ENCODE measurements at regions not wholly inside any gene's neighbourhood (a gene's known extent, or its start where the extent isn't known, plus 50 kb on each side); places are given as distances from the start of the nearest gene placed in this dataset.
"Not testable (repeated sequence)": the region's sequence is repeated elsewhere in the genome, so short reads cannot be mapped to it uniquely, and the experiment has no call there.

DNA sequence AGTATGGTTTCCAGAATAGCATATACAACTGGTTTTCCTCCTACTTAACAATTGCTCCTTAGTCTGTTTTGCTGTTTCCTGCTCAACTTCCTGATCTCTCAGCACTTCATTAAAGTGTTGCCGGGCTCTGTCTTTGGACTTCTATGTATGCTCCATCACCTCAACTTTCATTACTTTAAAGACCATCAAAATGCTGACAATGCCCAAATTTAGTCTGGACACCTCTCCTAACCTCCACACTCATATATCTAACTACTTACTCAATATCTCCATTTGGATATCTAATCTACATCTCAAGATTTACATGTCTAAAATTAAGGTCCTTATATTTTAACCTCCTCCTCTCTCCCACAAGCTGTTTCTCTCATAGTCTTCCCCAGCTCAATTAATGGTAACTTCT, 54.4 kb upstream of the LGR5 start:
- TF ChIP-seq, protein P1, sequence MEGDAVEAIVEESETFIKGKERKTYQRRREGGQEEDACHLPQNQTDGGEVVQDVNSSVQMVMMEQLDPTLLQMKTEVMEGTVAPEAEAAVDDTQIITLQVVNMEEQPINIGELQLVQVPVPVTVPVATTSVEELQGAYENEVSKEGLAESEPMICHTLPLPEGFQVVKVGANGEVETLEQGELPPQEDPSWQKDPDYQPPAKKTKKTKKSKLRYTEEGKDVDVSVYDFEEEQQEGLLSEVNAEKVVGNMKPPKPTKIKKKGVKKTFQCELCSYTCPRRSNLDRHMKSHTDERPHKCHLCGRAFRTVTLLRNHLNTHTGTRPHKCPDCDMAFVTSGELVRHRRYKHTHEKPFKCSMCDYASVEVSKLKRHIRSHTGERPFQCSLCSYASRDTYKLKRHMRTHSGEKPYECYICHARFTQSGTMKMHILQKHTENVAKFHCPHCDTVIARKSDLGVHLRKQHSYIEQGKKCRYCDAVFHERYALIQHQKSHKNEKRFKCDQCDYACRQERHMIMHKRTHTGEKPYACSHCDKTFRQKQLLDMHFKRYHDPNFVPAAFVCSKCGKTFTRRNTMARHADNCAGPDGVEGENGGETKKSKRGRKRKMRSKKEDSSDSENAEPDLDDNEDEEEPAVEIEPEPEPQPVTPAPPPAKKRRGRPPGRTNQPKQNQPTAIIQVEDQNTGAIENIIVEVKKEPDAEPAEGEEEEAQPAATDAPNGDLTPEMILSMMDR (IDR thresholded peaks at IDR 0.05; ENCODE audit: insufficient read depth, low read length, missing control alignments): no peak
- no peak for DNase-seq (ENCODE audit: low read depth, low spot score)
- CTCF ChIA-PET: no interaction called here
- H3K4me3 ChIP-seq (ENCODE audit: low read depth, low read length): no peak overlapping the region
- POLR2A ChIA-PET: no interaction called here

DNA sequence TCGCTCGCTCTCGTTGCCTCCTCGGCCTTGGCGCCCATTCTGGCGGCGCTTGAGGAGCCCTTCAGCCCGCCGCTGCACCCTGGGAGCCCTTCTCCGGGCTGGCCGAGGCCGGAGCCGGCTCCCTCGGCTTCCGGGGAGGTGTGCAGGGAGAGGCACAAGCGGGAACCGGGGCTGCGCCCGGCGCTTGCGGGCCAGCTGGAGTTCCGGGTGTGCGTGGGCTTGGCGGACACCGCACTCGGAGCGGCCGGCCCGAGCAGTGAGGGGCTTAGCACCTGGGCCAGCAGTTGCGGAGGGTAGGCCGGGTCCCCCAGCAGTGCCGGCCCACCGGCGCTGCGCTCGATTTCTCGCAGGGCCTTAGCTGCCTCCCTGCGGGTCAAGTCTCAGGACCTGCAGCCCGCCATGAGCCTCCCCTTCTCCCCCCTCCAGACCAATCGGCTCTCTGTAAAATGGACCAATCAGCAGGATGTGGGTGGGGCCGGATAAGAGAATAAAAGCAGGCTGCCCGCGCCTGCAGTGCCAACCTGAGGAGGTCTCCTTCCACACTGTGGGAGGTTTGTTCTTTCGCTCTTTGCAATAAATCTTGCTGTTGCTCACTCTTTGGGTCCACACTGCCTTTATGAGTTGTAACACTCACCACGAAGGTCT, 62.8 kb upstream of the LGR5 start:
- POLR2A ChIA-PET; H3K4me3 ChIP-seq (ENCODE audit: low read depth, low read length); CTCF ChIA-PET; DNase-seq (ENCODE audit: low read depth, low spot score): not testable (repeated sequence)

DNA sequence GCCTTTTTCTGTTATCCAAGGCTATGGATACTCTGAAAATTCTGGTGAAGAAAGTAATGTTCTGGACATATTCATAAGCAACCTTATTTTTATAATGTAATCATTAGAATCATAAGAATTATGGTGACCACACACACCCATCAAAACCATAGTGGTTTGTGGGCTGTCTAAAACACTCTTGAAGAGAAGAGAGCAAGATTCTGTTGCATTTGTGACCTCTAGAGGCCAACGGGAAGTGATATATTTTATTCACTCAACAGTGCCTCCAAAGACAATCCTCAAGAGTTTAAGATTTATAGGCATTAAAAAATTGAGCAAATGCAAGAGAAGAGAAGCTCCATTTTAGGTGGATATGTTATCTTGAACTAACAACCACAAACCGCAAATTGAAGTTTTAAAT, 68.5 kb upstream of the LGR5 start:
- POLR2A ChIA-PET: no interaction called here
- TF ChIP-seq, protein P1 (IDR thresholded peaks at IDR 0.05; ENCODE audit: insufficient read depth, low read length, missing control alignments): no peak
- CTCF ChIA-PET: no interaction called here
- H3K4me3 ChIP-seq (ENCODE audit: low read depth, low read length): no peak overlapping the region
- no peak for DNase-seq (ENCODE audit: low read depth, low spot score)

DNA sequence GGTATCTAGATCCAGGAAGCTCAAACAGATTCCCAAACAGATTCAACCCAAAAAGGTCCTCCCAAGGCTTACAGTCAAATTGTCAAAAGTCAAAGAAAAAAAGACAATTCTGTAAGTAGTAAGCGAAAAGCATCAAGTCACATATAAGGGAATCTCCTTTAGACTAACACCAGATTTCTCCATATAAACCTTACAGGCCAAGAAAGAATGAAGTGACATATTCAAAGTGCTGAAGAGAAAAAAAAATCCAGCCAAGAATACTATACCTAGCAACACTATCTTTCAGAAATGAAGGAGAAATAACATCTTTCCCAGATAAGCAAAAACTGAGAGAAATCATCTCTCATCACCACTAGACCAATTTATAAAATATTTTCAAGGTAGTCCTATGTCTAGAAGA, 79.6 kb upstream of the LGR5 start:
- H3K4me3 ChIP-seq (ENCODE audit: low read depth, low read length): no peak overlapping the region
- CTCF ChIA-PET: no interaction called here
- POLR2A ChIA-PET: no interaction called here
- TF ChIP-seq, protein P1 (IDR thresholded peaks at IDR 0.05; ENCODE audit: insufficient read depth, low read length, missing control alignments): no peak
- DNase-seq (ENCODE audit: low read depth, low spot score): no peak

DNA sequence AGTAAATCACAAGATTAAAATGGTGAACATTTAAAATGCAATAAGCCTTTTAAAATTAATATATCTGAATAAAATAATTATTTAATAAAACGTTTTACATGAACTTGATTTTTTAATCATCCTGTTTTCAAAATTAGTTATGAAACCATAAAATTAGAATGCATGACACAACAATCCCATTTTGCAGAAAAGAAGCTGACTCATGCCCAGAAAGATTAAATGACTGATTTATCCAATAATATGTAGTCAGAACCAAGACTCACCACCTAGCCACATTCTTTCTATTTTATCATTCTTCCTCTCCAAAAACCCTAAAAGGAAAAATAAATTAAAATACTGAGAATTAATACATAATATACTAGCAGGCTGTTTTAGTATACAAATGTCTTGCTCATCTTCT, 83.0 kb upstream of the LGR5 start:
- CTCF ChIA-PET: no interaction called here
- POLR2A ChIA-PET: no interaction called here
- TF ChIP-seq, protein P1 (IDR thresholded peaks at IDR 0.05; ENCODE audit: insufficient read depth, low read length, missing control alignments): no peak
- DNase-seq (ENCODE audit: low read depth, low spot score): no peak
- no peak overlapping the region for H3K4me3 ChIP-seq (ENCODE audit: low read depth, low read length)

DNA sequence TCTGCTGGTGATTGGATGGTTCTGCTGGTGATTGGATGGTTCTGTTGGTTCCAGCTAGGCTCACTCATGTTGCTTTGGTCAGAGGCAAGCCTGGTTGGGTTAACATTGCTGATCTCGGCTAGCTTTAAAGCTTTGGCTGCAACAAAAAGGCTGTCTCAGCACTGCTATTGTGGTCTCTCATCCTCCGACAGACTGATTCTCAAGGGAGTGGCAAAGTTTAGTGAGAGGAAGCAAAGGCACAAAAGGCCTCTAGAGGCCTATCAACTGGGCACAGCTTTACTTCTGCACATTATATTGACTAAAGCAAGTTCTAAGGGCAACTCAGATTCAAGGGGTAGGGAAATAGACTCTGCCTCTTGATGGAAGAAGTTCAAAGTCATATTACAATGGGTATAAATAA, 84.7 kb upstream of the LGR5 start:
- H3K4me3 ChIP-seq (ENCODE audit: low read depth, low read length): no peak overlapping the region
- ChIA-PET CTCF (interaction anchor here (0.6 kb wide), 1 partner anchor 624 kb away, joined by 3 read pairs; no protein-coding TSS in a partner anchor), POLR2A (no interaction called here)
- TF ChIP-seq, protein P1 (IDR thresholded peaks at IDR 0.05; ENCODE audit: insufficient read depth, low read length, missing control alignments): no peak
- DNase-seq (ENCODE audit: low read depth, low spot score): no peak

DNA sequence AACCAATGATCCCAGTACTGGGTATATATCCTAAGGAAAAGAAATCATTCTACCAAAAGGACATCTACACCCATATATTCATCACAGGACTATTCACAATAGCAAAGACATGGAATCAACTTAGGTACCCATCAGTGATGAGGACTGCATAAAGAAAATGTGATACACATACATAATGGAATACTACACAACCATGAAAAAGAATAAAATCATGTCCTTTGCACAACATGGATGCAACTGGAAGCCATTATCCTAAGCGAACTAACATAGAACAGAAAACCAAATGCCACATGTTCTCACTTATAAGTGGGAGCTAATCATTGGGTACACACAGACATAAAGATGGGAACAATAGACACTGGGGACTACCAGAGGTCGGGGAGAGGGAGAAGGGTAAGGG, 86.0 kb upstream of the LGR5 start:
- ChIA-PET CTCF (no interaction called here), POLR2A (no interaction called here)
- TF ChIP-seq, protein P1 (IDR thresholded peaks at IDR 0.05; ENCODE audit: insufficient read depth, low read length, missing control alignments): no peak
- no peak overlapping the region for H3K4me3 ChIP-seq (ENCODE audit: low read depth, low read length)
- DNase-seq (ENCODE audit: low read depth, low spot score): no peak
